PC-9 (cell line): ENCODE measurements at regions not wholly inside any gene's neighbourhood (a gene's known extent, or its start where the extent isn't known, plus 50 kb on each side); places are given as distances from the start of the nearest gene placed in this dataset.

Source experiments
- CTCF ChIP-seq: fragments of 200-600 bp; sonication (generic); conservative IDR thresholded peaks from 2 replicates; pipeline ENCODE4 v1.6.1; 2017; ENCODE audit warnings: mixed run types, antibody characterized with exemption, mild to moderate bottlenecking, moderate library complexity
- EZH2 ChIP-seq: fragments of 200-600 bp; sonication (generic); IDR thresholded peaks from 2 replicates; pipeline ENCODE4 v1.8.0; 2017; ENCODE audit warnings: antibody characterized with exemption, low read depth

GRCh38 chr2:185628985-185629384 is 109.6 kb upstream of the FSIP2 start:
- TF ChIP-seq CTCF, result peak; percentile 57
- TF ChIP-seq EZH2, result no peak
